Astrocyte (in vitro differentiated cells and primary cell): ENCODE measurements at regions not wholly inside any gene's neighbourhood (a gene's known extent, or its start where the extent isn't known, plus 50 kb on each side); places are given as distances from the start of the nearest gene placed in this dataset.
A peak's percentile ranks its signal among the peaks of the same experiment; 100 is the strongest.

Experiments
- DNase-seq: peaks from one replicate; pipeline ENCODE4 v3.0.0-alpha.2; 2010; ENCODE audit warnings: low read depth
- FAIRE-seq: peaks from 2 replicates; lab custom pipeline; 2011; peaks lifted over from hg19 to GRCh38; lab: Jason Lieb, UNC
- H2AFZ ChIP-seq: 2 replicates; pipeline ENCODE4 v1.6.0; 2012; ENCODE audit warnings: low read depth, low read length, inconsistent platforms
- H3K27ac ChIP-seq: 2 replicates; pipeline ENCODE4 v1.5.1; 2011; ENCODE audit warnings: low read depth, low read length, inconsistent platforms
- H3K27me3 ChIP-seq: 2 replicates; pipeline ENCODE4 v1.6.0; 2011; ENCODE audit warnings: low read length, inconsistent platforms; ENCODE audit not compliant: insufficient read depth
- H3K36me3 ChIP-seq: 2 replicates; pipeline ENCODE4 v1.5.1; 2011; ENCODE audit warnings: low read length, inconsistent platforms; ENCODE audit not compliant: insufficient read depth
- H3K4me1 ChIP-seq: 2 replicates; pipeline ENCODE4 v1.5.1; 2011; ENCODE audit warnings: low read length, inconsistent platforms; ENCODE audit not compliant: insufficient read depth
- H3K4me2 ChIP-seq: 2 replicates; pipeline ENCODE4 v1.6.0; 2012; ENCODE audit warnings: low read length, inconsistent platforms
- H3K4me3 ChIP-seq: 2 replicates; pipeline ENCODE4 v1.5.1; 2011; ENCODE audit warnings: low read depth, mild to moderate bottlenecking, low read length, inconsistent platforms; ENCODE audit not compliant: insufficient read depth
- H3K79me2 ChIP-seq: 2 replicates; pipeline ENCODE4 v1.6.0; 2012; ENCODE audit warnings: mild to moderate bottlenecking, low read length, inconsistent platforms; ENCODE audit not compliant: insufficient read depth
- H3K9ac ChIP-seq: 2 replicates; pipeline ENCODE4 v1.6.0; 2012; ENCODE audit warnings: mild to moderate bottlenecking, low read length, inconsistent platforms
- H3K9me3 ChIP-seq: 2 replicates; pipeline ENCODE4 v1.5.1; 2012; ENCODE audit warnings: low read depth, mild to moderate bottlenecking, low read length, inconsistent platforms; ENCODE audit not compliant: insufficient read depth
- H4K20me1 ChIP-seq: 2 replicates; pipeline ENCODE4 v1.6.0; 2012; ENCODE audit warnings: low read length, inconsistent platforms; ENCODE audit not compliant: insufficient read depth
- H3K27ac Mint-ChIP-seq: one replicate; pipeline ENCODE4 v1.8.0; 2021; ENCODE audit warnings: mild to moderate bottlenecking, mixed read lengths; ENCODE audit not compliant: unreplicated experiment
- H3K27me3 Mint-ChIP-seq: one replicate; pipeline ENCODE4 v1.8.0; 2021; ENCODE audit warnings: low read depth, mixed read lengths; ENCODE audit not compliant: unreplicated experiment
- H3K36me3 Mint-ChIP-seq: one replicate; pipeline ENCODE4 v1.8.0; 2021; ENCODE audit warnings: low read depth, mixed read lengths; ENCODE audit not compliant: unreplicated experiment
- H3K4me1 Mint-ChIP-seq: one replicate; pipeline ENCODE4 v1.8.0; 2021; ENCODE audit warnings: low read depth, mixed read lengths; ENCODE audit not compliant: unreplicated experiment
- H3K4me3 Mint-ChIP-seq: one replicate; pipeline ENCODE4 v1.8.0; 2021; ENCODE audit warnings: mild to moderate bottlenecking, moderate library complexity, mixed read lengths; ENCODE audit not compliant: unreplicated experiment
- H3K9me3 Mint-ChIP-seq: one replicate; pipeline ENCODE4 v1.8.0; 2021; ENCODE audit warnings: mild to moderate bottlenecking, mixed read lengths; ENCODE audit not compliant: unreplicated experiment
- EZH2 ChIP-seq: IDR thresholded peaks from 2 replicates; pipeline ENCODE4 v1.6.1; 2012; ENCODE audit warnings: mild to moderate bottlenecking, low read length, inconsistent platforms; ENCODE audit not compliant: insufficient read depth
- TF ChIP-seq, protein P1 (sequence below): IDR thresholded peaks from 2 replicates; pipeline ENCODE4 v1.5.1; 2011; ENCODE audit warnings: low read depth, mild to moderate bottlenecking, inconsistent platforms, low read length, moderate library complexity; ENCODE audit not compliant: insufficient read depth

DNA sequence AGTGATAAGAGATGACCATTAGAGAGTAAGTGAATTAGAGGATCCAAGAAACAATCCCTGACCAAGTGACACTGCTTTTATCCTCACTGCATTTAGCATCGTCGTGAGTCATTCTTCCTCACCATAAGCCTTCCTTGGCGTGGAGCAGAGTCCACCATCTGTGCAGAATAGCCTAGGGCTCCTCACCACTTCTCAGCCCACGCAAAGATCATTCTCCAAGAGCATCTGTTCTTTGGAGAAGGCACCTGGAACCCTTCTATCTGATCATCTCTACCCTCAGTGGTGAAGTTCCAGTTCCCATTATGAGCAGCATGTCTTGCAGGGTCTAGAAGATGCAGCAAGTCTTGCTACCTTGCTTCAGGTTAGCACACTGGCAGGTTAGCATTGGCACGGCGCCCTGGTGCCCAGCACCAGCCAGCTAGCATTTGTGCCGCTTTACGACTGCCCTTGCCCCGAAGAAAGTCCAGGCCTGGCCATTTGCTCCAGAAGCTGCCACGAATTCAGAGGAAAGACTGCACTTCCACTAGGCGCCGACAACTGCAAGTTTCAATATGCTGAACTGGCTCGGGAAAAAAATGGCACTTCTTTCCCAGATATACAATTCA is 225.8 kb downstream of the TTC32 start:
- H3K27me3 ChIP-seq: no peaks in the 10 kb centered on the region
- Mint-ChIP-seq H3K36me3 (no peaks in the 10 kb centered on the region), H3K27me3 (peaks cover 14% of the 10 kb centered on the region), H3K27ac (no peak overlapping the region), H3K4me3 (no peak overlapping the region), H3K9me3 (no peaks in the 10 kb centered on the region), H3K4me1 (peaks cover 12% of the 10 kb centered on the region)
- no peak overlapping the region for H3K4me3 ChIP-seq
- H3K27ac ChIP-seq: no peak overlapping the region
- peak; percentile 39 for DNase-seq
- FAIRE-seq: no peak
- TF ChIP-seq EZH2: no peak
- TF ChIP-seq, protein P1, sequence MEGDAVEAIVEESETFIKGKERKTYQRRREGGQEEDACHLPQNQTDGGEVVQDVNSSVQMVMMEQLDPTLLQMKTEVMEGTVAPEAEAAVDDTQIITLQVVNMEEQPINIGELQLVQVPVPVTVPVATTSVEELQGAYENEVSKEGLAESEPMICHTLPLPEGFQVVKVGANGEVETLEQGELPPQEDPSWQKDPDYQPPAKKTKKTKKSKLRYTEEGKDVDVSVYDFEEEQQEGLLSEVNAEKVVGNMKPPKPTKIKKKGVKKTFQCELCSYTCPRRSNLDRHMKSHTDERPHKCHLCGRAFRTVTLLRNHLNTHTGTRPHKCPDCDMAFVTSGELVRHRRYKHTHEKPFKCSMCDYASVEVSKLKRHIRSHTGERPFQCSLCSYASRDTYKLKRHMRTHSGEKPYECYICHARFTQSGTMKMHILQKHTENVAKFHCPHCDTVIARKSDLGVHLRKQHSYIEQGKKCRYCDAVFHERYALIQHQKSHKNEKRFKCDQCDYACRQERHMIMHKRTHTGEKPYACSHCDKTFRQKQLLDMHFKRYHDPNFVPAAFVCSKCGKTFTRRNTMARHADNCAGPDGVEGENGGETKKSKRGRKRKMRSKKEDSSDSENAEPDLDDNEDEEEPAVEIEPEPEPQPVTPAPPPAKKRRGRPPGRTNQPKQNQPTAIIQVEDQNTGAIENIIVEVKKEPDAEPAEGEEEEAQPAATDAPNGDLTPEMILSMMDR: no peak
- H2AFZ ChIP-seq: no peak overlapping the region
- H3K9ac ChIP-seq: no peak overlapping the region
- H3K4me1 ChIP-seq: peaks cover 8% of the 10 kb centered on the region
- no peak overlapping the region for H3K4me2 ChIP-seq
- no peaks in the 10 kb centered on the region for H3K36me3 ChIP-seq
- no peaks in the 10 kb centered on the region for H3K79me2 ChIP-seq
- H3K9me3 ChIP-seq: no peaks in the 10 kb centered on the region
- H4K20me1 ChIP-seq: no peaks in the 10 kb centered on the region

DNA sequence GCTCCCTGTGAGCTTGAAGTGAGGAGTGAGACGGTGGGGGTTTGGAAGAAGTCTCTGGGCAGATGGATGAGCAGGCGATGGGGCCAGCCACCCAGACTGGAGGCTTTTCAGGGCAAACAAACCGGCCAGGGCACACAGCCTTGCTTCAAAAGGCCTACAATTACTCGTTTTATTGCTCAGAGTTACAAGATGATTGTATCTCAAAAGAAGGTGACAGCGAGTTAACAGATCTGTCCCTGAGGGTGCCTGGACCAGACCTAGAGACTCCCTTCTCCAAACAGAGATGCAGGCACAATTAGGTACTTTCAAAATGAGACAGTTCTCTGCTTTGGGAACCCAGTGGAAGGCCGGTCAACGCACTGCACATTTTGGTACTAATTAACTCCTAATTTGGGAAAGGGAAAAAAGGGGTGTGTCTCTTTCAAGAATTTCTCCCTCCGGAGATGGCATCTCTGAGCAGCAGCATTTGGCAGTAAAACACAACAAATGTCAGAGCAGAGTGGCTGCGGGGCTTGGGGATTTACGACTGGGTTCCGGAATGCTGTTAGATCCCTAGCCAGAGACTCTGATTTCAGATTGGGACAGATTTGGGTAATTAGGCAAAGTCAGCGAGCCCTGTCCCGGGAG is 226.7 kb downstream of the TTC32 start:
- no peaks in the 10 kb centered on the region for H3K27me3 ChIP-seq
- TF ChIP-seq, protein P1: no peak
- no peak for TF ChIP-seq EZH2
- H3K36me3 ChIP-seq: no peaks in the 10 kb centered on the region
- Mint-ChIP-seq H3K27ac (no peak overlapping the region), H3K36me3 (no peaks in the 10 kb centered on the region), H3K27me3 (peaks cover 14% of the 10 kb centered on the region), H3K4me1 (peaks cover 12% of the 10 kb centered on the region), H3K4me3 (no peak overlapping the region), H3K9me3 (no peaks in the 10 kb centered on the region)
- no peak overlapping the region for H3K27ac ChIP-seq
- DNase-seq: no peak
- peaks cover 8% of the 10 kb centered on the region for H3K4me1 ChIP-seq
- no peak overlapping the region for H2AFZ ChIP-seq
- no peak for FAIRE-seq
- no peaks in the 10 kb centered on the region for H4K20me1 ChIP-seq
- no peaks in the 10 kb centered on the region for H3K9me3 ChIP-seq
- no peak overlapping the region for H3K4me3 ChIP-seq
- no peaks in the 10 kb centered on the region for H3K79me2 ChIP-seq
- no peak overlapping the region for H3K4me2 ChIP-seq
- no peak overlapping the region for H3K9ac ChIP-seq
